CD14-positive monocyte (primary cell): ENCODE measurements at regions not wholly inside any gene's neighbourhood (a gene's known extent, or its start where the extent isn't known, plus 50 kb on each side); places are given as distances from the start of the nearest gene placed in this dataset.
A peak's percentile ranks its signal among the peaks of the same experiment; 100 is the strongest.

Experiments
- DNase-seq, 3 donors: peaks; one replicate each; pipeline ENCODE4 v3.0.0-alpha.2; 2011 to 2022
- H2AFZ ChIP-seq: 2 replicates; pipeline ENCODE4 v1.6.0; 2012; ENCODE audit warnings: mild to moderate bottlenecking, low read depth, low read length, inconsistent platforms; ENCODE audit not compliant: insufficient read depth, poor library complexity, severe bottlenecking
- H3K27ac ChIP-seq, 2 donors: 1 replicate in 1 of 2; 2 replicates in 1 of 2; pipeline ENCODE4 v1.5.1; 2012 to 2013; ENCODE audit warnings: low read length in 2 of 2, control low read depth in 1 of 2, inconsistent platforms in 1 of 2, low read depth in 1 of 2, mild to moderate bottlenecking in 1 of 2
- H3K27me3 ChIP-seq, 2 donors: one replicate each; pipeline versions ENCODE4 v1.6.0 to v1.6.1; 2011 to 2013; ENCODE audit warnings: low read length in 2 of 2; ENCODE audit not compliant: control insufficient read depth in 2 of 2, insufficient read depth in 2 of 2
- H3K36me3 ChIP-seq, 2 donors: replicated peaks in 1 of 2; 1 replicate in 1 of 2; 2 replicates in 1 of 2; pipeline versions ENCODE4 v1.5.1 to v1.6.1; 2012 to 2013; ENCODE audit warnings: low read length in 2 of 2, control low read depth in 1 of 2, inconsistent platforms in 1 of 2, mild to moderate bottlenecking in 1 of 2; ENCODE audit not compliant: insufficient read depth in 2 of 2, control insufficient read depth in 1 of 2
- H3K4me1 ChIP-seq, 2 donors: 1 replicate in 1 of 2; 2 replicates in 1 of 2; pipeline versions ENCODE4 v1.5.1 to v1.6.1; 2012 to 2013; ENCODE audit warnings: low read length in 2 of 2, control low read depth in 1 of 2, inconsistent platforms in 1 of 2, mild to moderate bottlenecking in 1 of 2, moderate library complexity in 1 of 2; ENCODE audit not compliant: insufficient read depth in 2 of 2, control insufficient read depth in 1 of 2
- H3K4me2 ChIP-seq: replicated peaks from 2 replicates; pipeline ENCODE3; 2012; ENCODE audit warnings: low read length, moderate library complexity, mild to moderate bottlenecking; ENCODE audit not compliant: poor library complexity, severe bottlenecking; ENCODE audit errors: extremely low read depth
- H3K4me3 ChIP-seq, 3 experiments: fragments of 200-600 bp in 1 of 3; sonication (generic) in 1 of 3; replicated peaks in 1 of 3; 1 replicate in 2 of 3; 2 replicates in 1 of 3; pipeline ENCODE4 v1.5.1; 2011 to 2013; ENCODE audit warnings: low read length in 3 of 3, mild to moderate bottlenecking in 3 of 3, control low read depth in 2 of 3, low read depth in 2 of 3, inconsistent platforms in 1 of 3, moderate library complexity in 1 of 3
- H3K79me2 ChIP-seq: 2 replicates; pipeline ENCODE4 v1.6.0; 2012; ENCODE audit warnings: mild to moderate bottlenecking, control low read depth, inconsistent platforms, low read length, moderate library complexity; ENCODE audit not compliant: insufficient read depth
- H3K9ac ChIP-seq: 2 replicates; pipeline ENCODE4 v1.6.0; 2017; ENCODE audit warnings: low read length, mild to moderate bottlenecking; ENCODE audit not compliant: insufficient read depth, poor library complexity, severe bottlenecking
- H3K9me3 ChIP-seq, 2 donors: replicated peaks in 1 of 2; 1 replicate in 1 of 2; 2 replicates in 1 of 2; pipeline versions ENCODE4 v1.5.1 to v1.6.1; 2012 to 2013; ENCODE audit warnings: low read length in 2 of 2, control low read depth in 1 of 2; ENCODE audit not compliant: control insufficient read depth in 1 of 2, insufficient read depth in 1 of 2
- H4K20me1 ChIP-seq: 2 replicates; pipeline ENCODE4 v1.6.0; 2012; ENCODE audit warnings: mild to moderate bottlenecking, low read length, control low read depth, moderate library complexity; ENCODE audit not compliant: insufficient read depth
- H3K27ac Mint-ChIP-seq, 7 donors: one replicate each; pipeline ENCODE4 v1.8.0; 2020; ENCODE audit warnings: mild to moderate bottlenecking in 7 of 7, mixed read lengths in 7 of 7, moderate library complexity in 6 of 7, inconsistent platforms in 2 of 7
- H3K27me3 Mint-ChIP-seq, 3 donors: one replicate each; pipeline ENCODE4 v1.8.0; 2021 to 2022; ENCODE audit warnings: low read depth in 3 of 3, mild to moderate bottlenecking in 3 of 3, mixed read lengths in 3 of 3, moderate library complexity in 3 of 3, inconsistent platforms in 1 of 3
- H3K36me3 Mint-ChIP-seq, 2 donors: one replicate each; pipeline ENCODE4 v1.8.0; 2020; ENCODE audit warnings: mixed read lengths in 2 of 2, inconsistent platforms in 1 of 2, mild to moderate bottlenecking in 1 of 2
- H3K4me1 Mint-ChIP-seq: one replicate; pipeline ENCODE4 v1.8.0; 2020; ENCODE audit warnings: mild to moderate bottlenecking, mixed read lengths
- H3K4me3 Mint-ChIP-seq, 2 donors: one replicate each; pipeline ENCODE4 v1.8.0; 2020; ENCODE audit warnings: mild to moderate bottlenecking in 2 of 2, mixed read lengths in 2 of 2, moderate library complexity in 1 of 2
- H3K9me3 Mint-ChIP-seq, 7 donors: one replicate each; pipeline ENCODE4 v1.8.0; 2020 to 2022; ENCODE audit warnings: mixed read lengths in 7 of 7, mild to moderate bottlenecking in 6 of 7, moderate library complexity in 6 of 7, inconsistent platforms in 2 of 7
- WGBS: methylation state at CpG from one replicate; pipeline ENCODE4 v1.1.5; 2013; ENCODE audit warnings: missing lambda C conversion rate; ENCODE audit not compliant: insufficient coverage; 5-methylcytosine and 5-hydroxymethylcytosine counted together
- intact Hi-C, 2 donors: fragments of 100-400 bp; cut with micrococcal nuclease; formaldehyde crosslinking; loops; one replicate each; pipeline versions ENCODE4 v1.15.0 to v1.15.1; 2023
- TF ChIP-seq, protein P1 (sequence below): fragments of 200-600 bp; IDR thresholded peaks from one replicate; pipeline ENCODE4 v1.8.0; 2022; ENCODE audit warnings: antibody characterized with exemption, mild to moderate bottlenecking

DNA sequence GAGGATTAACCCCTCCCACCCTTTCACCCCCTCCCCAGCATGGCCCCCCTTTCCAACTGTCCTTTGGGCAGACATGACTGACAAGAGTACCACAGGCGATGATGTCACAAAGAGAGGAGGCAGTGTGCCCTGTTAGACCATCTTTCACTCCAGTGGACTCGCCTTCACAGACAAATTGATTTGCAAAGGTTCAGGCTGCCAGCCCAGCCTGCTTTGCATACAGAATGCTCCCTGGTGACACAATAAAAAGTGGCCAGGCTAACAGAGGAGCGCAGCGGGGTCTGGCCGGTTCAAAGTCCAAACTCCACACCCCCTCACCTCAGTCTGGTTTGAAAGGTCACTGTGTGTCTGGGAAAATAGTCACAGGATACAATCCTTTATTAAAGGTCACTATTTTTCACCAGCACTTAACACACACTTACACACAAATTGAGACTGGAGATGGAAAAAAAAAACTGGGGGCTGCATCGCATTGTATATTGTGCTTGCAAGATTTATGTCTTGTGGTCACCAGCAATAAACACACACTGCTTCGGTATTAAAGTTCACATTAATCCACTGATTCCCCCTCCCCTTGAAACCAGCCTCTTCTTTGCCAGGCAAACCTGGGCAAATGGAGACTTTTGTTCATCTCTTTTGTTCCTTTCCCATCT lies 236.9 kb downstream of the BCL11A start:
- Histone ChIP-seq H3K27ac (no peak overlapping the region), H3K4me2 (no peak overlapping the region), H3K9ac (no peak overlapping the region), H3K36me3 (no peaks in the 10 kb centered on the region), H3K79me2 (no peaks in the 10 kb centered on the region), H2AFZ (no peak overlapping the region), H3K27me3 (no peaks in the 10 kb centered on the region), H3K4me3 (no peak overlapping the region), H4K20me1 (no peaks in the 10 kb centered on the region), H3K9me3 (no peaks in the 10 kb centered on the region), H3K4me1 (peaks cover 24 to 29% of the 10 kb centered on the region in 2 donors)
- H3K4me1 Mint-ChIP-seq, result peaks cover 41% of the 10 kb centered on the region
- peak overlapping the region in 2 of 7 donors; percentile 23 to 57 for H3K27ac Mint-ChIP-seq
- H3K9me3 Mint-ChIP-seq, result no peaks in the 10 kb centered on the region
- TF ChIP-seq, protein P1, sequence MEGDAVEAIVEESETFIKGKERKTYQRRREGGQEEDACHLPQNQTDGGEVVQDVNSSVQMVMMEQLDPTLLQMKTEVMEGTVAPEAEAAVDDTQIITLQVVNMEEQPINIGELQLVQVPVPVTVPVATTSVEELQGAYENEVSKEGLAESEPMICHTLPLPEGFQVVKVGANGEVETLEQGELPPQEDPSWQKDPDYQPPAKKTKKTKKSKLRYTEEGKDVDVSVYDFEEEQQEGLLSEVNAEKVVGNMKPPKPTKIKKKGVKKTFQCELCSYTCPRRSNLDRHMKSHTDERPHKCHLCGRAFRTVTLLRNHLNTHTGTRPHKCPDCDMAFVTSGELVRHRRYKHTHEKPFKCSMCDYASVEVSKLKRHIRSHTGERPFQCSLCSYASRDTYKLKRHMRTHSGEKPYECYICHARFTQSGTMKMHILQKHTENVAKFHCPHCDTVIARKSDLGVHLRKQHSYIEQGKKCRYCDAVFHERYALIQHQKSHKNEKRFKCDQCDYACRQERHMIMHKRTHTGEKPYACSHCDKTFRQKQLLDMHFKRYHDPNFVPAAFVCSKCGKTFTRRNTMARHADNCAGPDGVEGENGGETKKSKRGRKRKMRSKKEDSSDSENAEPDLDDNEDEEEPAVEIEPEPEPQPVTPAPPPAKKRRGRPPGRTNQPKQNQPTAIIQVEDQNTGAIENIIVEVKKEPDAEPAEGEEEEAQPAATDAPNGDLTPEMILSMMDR, result no peak
- no peaks in the 10 kb centered on the region for H3K36me3 Mint-ChIP-seq
- H3K27me3 Mint-ChIP-seq, result peaks cover 0 to 3% (median 0%) of the 10 kb centered on the region in 3 donors
- no peak for DNase-seq
- H3K4me3 Mint-ChIP-seq, result no peak overlapping the region
- intact Hi-C loops, result no loop called here
- WGBS, result 100% methylated on average over 2 of the region's 7 CpGs

DNA sequence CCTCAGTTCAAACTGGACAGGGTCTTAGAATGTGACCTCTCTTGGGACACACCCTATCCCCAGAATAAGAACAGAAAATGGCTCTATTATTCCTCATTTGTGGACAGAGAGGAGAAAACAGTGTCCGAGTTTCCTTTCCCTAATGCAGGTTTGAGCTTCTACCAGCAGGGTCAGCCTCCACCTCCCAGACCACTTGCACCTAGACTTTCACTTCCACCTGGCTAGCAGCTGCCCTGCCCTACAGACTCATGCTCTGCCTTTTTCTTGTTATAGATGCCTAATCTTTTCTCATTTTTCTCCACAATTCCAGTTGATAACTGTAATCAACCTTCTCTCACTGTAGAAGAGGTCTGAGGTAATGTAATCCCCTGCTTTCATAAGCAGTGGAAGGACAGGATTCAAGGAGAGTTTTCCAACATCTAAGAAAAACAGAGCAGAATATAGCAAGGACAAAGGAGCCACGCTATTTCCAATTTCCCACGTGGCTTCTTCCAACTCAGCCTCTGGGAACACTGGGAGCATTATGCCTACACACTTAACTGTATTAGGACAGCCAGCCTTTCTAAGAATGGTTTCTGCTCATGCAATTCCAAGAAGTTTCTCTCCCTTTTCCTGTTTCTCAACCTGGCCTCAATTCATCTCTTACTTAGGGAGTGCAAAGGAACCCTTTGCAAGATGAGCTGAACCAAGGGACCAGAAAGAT lies 239.8 kb downstream of the BCL11A start:
- Histone ChIP-seq H3K9me3 (no peaks in the 10 kb centered on the region), H3K36me3 (no peaks in the 10 kb centered on the region), H3K79me2 (no peaks in the 10 kb centered on the region), H3K4me2 (no peak overlapping the region), H3K9ac (no peak overlapping the region), H4K20me1 (no peaks in the 10 kb centered on the region), H3K27ac (no peak overlapping the region), H2AFZ (no peak overlapping the region), H3K4me3 (no peak overlapping the region), H3K4me1 (peaks cover 25 to 29% of the 10 kb centered on the region in 2 donors), H3K27me3 (no peaks in the 10 kb centered on the region)
- TF ChIP-seq, protein P1, result no peak
- H3K36me3 Mint-ChIP-seq, result no peaks in the 10 kb centered on the region
- DNase-seq, result no peak
- peaks cover 0 to 1% (median 0%) of the 10 kb centered on the region in 7 donors for H3K9me3 Mint-ChIP-seq
- WGBS, result 100% methylated on average over 2 of the region's 3 CpGs
- H3K27ac Mint-ChIP-seq, result no peak overlapping the region
- H3K4me3 Mint-ChIP-seq, result no peak overlapping the region
- H3K27me3 Mint-ChIP-seq, result peaks cover 0 to 2% (median 0%) of the 10 kb centered on the region in 3 donors
- H3K4me1 Mint-ChIP-seq, result peaks cover 43% of the 10 kb centered on the region
- intact Hi-C loops, result no loop called here
